Ascending aorta (tissue), 2 donors: ENCODE measurements at regions not wholly inside any gene's neighbourhood (a gene's known extent, or its start where the extent isn't known, plus 50 kb on each side); places are given as distances from the start of the nearest gene placed in this dataset.

Experiments used
- DNase-seq, 2 donors: peaks; one replicate each; pipeline ENCODE4 v3.0.0-alpha.2; 2019; ENCODE audit warnings: low spot score in 2 of 2
- H3K27ac ChIP-seq, 2 donors: fragments of 200-600 bp; sonication (generic); one replicate each; pipeline ENCODE4 v1.5.1; 2016 to 2017; ENCODE audit warnings: mild to moderate bottlenecking in 1 of 2
- H3K27me3 ChIP-seq: fragments of 200-600 bp; sonication (generic); one replicate; pipeline ENCODE4 v1.5.1; 2017
- H3K36me3 ChIP-seq, 2 donors: fragments of 200-600 bp; sonication (generic); one replicate each; pipeline ENCODE4 v1.5.1; 2016
- H3K4me1 ChIP-seq, 2 donors: fragments of 200-600 bp; sonication (generic); one replicate each; pipeline ENCODE4 v1.5.1; 2016 to 2017; ENCODE audit warnings: mild to moderate bottlenecking in 1 of 2
- H3K4me3 ChIP-seq, 2 donors: fragments of 200-600 bp; sonication (generic); one replicate each; pipeline ENCODE4 v1.5.1; 2016 to 2017; ENCODE audit warnings: mild to moderate bottlenecking in 1 of 2
- H3K9me3 ChIP-seq, 2 donors: fragments of 200-600 bp; sonication (generic); one replicate each; pipeline ENCODE4 v1.5.1; 2016
- CTCF ChIP-seq, 3 experiments: fragments of 200-600 bp in 2 of 3; fragments of 450-650 bp in 1 of 3; sonication (generic) in 2 of 3; IDR thresholded peaks; one replicate each; pipeline ENCODE4 v1.5.1; 2016 to 2019; ENCODE audit warnings: antibody characterized with exemption in 3 of 3, mild to moderate bottlenecking in 1 of 3, moderate library complexity in 1 of 3
- intact Hi-C: fragments of 100-400 bp; cut with DNase I; formaldehyde crosslinking; loops from one replicate; pipeline ENCODE4 v1.15.1; 2023

- no peak overlapping the region for H3K27ac ChIP-seq
- no peaks in the 10 kb centered on the region for H3K36me3 ChIP-seq
- no peaks in the 10 kb centered on the region for H3K27me3 ChIP-seq
- no peak overlapping the region for H3K4me3 ChIP-seq
- DNase-seq = no peak
- H3K9me3 ChIP-seq = no peaks in the 10 kb centered on the region
- no peaks in the 10 kb centered on the region for H3K4me1 ChIP-seq
- TF ChIP-seq CTCF (IDR thresholded peaks at IDR 0.05) = no peak
- intact Hi-C loops = no loop called here
Observed at GRCh38 chr2:145728511-145728910, 1208.6 kb upstream of the ZEB2 start.

GRCh38 chr2:145725876-145726275 lies 1206.0 kb upstream of the ZEB2 start:
- no peaks in the 10 kb centered on the region for H3K9me3 ChIP-seq
- no peaks in the 10 kb centered on the region for H3K36me3 ChIP-seq
- no peak overlapping the region for H3K27ac ChIP-seq
- H3K27me3 ChIP-seq = no peaks in the 10 kb centered on the region
- H3K4me3 ChIP-seq = no peak overlapping the region
- no peak for DNase-seq
- intact Hi-C loops = no loop called here
- no peaks in the 10 kb centered on the region for H3K4me1 ChIP-seq
- no peak for TF ChIP-seq CTCF (IDR thresholded peaks at IDR 0.05)

GRCh38 chr2:145724311-145724898 lies 1204.5 kb upstream of the ZEB2 start:
- no peaks in the 10 kb centered on the region for H3K9me3 ChIP-seq

GRCh38 chr2:145723872-145724271 lies 1204.0 kb upstream of the ZEB2 start:
- no peak overlapping the region for H3K27ac ChIP-seq
- H3K9me3 ChIP-seq = no peaks in the 10 kb centered on the region
- H3K27me3 ChIP-seq = no peaks in the 10 kb centered on the region
- H3K4me1 ChIP-seq = no peaks in the 10 kb centered on the region
- intact Hi-C loops = no loop called here
- H3K36me3 ChIP-seq = no peaks in the 10 kb centered on the region
- no peak overlapping the region for H3K4me3 ChIP-seq
- TF ChIP-seq CTCF (IDR thresholded peaks at IDR 0.05) = no peak
- DNase-seq = no peak

More at GRCh38 chr2:145724311-145724898, 1204.5 kb upstream of the ZEB2 start:
- Histone ChIP-seq H3K36me3 (no peaks in the 10 kb centered on the region), H3K27me3 (no peaks in the 10 kb centered on the region), H3K4me3 (no peak overlapping the region), H3K27ac (no peak overlapping the region), H3K4me1 (no peaks in the 10 kb centered on the region)
- no peak for TF ChIP-seq CTCF (IDR thresholded peaks at IDR 0.05)
- DNase-seq = no peak
- intact Hi-C loops = no loop called here

- no peak for DNase-seq
- no peaks in the 10 kb centered on the region for H3K36me3 ChIP-seq
- no peaks in the 10 kb centered on the region for H3K27me3 ChIP-seq
- no peak overlapping the region for H3K4me3 ChIP-seq
- intact Hi-C loops = no loop called here
- H3K4me1 ChIP-seq = no peaks in the 10 kb centered on the region
- no peaks in the 10 kb centered on the region for H3K9me3 ChIP-seq
- TF ChIP-seq CTCF (IDR thresholded peaks at IDR 0.05) = no peak
- no peak overlapping the region for H3K27ac ChIP-seq
Observed at GRCh38 chr2:145721681-145722080, 1201.8 kb upstream of the ZEB2 start.

GRCh38 chr2:145715601-145716000 lies 1195.7 kb upstream of the ZEB2 start:
- TF ChIP-seq CTCF (IDR thresholded peaks at IDR 0.05) = no peak
- intact Hi-C loops = no loop called here
- no peak overlapping the region for H3K27ac ChIP-seq
- no peak overlapping the region for H3K4me3 ChIP-seq
- DNase-seq = no peak
- no peaks in the 10 kb centered on the region for H3K36me3 ChIP-seq
- peaks cover 0 to 2% of the 10 kb centered on the region in 2 donors for H3K9me3 ChIP-seq
- H3K4me1 ChIP-seq = no peaks in the 10 kb centered on the region
- H3K27me3 ChIP-seq = no peaks in the 10 kb centered on the region
